ENCODE measurements at regions not wholly inside any gene's neighbourhood (a gene's known extent, or its start where the extent isn't known, plus 50 kb on each side); places are given as distances from the start of the nearest gene placed in this dataset.

GRCh38 chr4:65954416-65954815 is 284.1 kb upstream of the EPHA5 start:
- DNase-seq: no peak
- Histone ChIP-seq H3K4me1 (no peaks in the 10 kb centered on the region), H3K27me3 (no peaks in the 10 kb centered on the region), H3K4me3 (no peak overlapping the region), H3K36me3 (no peaks in the 10 kb centered on the region), H3K9me3 (no peaks in the 10 kb centered on the region), H3K27ac (no peak overlapping the region)
- TF ChIP-seq POLR2A (IDR thresholded peaks at IDR 0.05) (no peak), CTCF (IDR thresholded peaks at IDR 0.05) (no peak)

GRCh38 chr4:65951177-65951576 is 280.9 kb upstream of the EPHA5 start:
- TF ChIP-seq CTCF (IDR thresholded peaks at IDR 0.05): no peak
- TF ChIP-seq POLR2A (IDR thresholded peaks at IDR 0.05): no peak
- Histone ChIP-seq H3K36me3 (no peaks in the 10 kb centered on the region), H3K9me3 (peaks cover 0 to 3% (median 0%) of the 10 kb centered on the region in 4 donors)

GRCh38 chr4:65943076-65943475 is 272.8 kb upstream of the EPHA5 start:
- DNase-seq: no peak
- Histone ChIP-seq H3K9me3 (no peaks in the 10 kb centered on the region), H3K27ac (no peak overlapping the region), H3K27me3 (no peaks in the 10 kb centered on the region), H3K4me1 (no peaks in the 10 kb centered on the region), H3K4me3 (no peak overlapping the region), H3K36me3 (no peaks in the 10 kb centered on the region)
- TF ChIP-seq POLR2A (IDR thresholded peaks at IDR 0.05) (no peak), CTCF (IDR thresholded peaks at IDR 0.05) (no peak)

More at GRCh38 chr4:65951177-65951576, 280.9 kb upstream of the EPHA5 start:
- no peak for DNase-seq
- Histone ChIP-seq H3K4me1 (no peaks in the 10 kb centered on the region), H3K27me3 (no peaks in the 10 kb centered on the region), H3K27ac (no peak overlapping the region), H3K4me3 (no peak overlapping the region)

GRCh38 chr4:65924843-65925242 is 254.6 kb upstream of the EPHA5 start:
- Histone ChIP-seq H3K27me3 (no peaks in the 10 kb centered on the region), H3K36me3 (no peaks in the 10 kb centered on the region), H3K4me3 (no peak overlapping the region), H3K4me1 (no peaks in the 10 kb centered on the region), H3K27ac (no peak overlapping the region), H3K9me3 (no peaks in the 10 kb centered on the region)
- no peak for DNase-seq
- no peak for TF ChIP-seq POLR2A (IDR thresholded peaks at IDR 0.05)
- no peak for TF ChIP-seq CTCF (IDR thresholded peaks at IDR 0.05)

GRCh38 chr4:65923616-65924015 is 253.3 kb upstream of the EPHA5 start:
- no peak overlapping the region for H3K4me3 ChIP-seq
- H3K9me3 ChIP-seq: no peaks in the 10 kb centered on the region
- H3K27ac ChIP-seq: no peak overlapping the region
- H3K27me3 ChIP-seq: no peaks in the 10 kb centered on the region
- no peaks in the 10 kb centered on the region for H3K4me1 ChIP-seq
- H3K36me3 ChIP-seq: no peaks in the 10 kb centered on the region
- TF ChIP-seq CTCF (IDR thresholded peaks at IDR 0.05): no peak
- TF ChIP-seq POLR2A (IDR thresholded peaks at IDR 0.05): no peak
- DNase-seq: no peak

GRCh38 chr4:65921180-65921579 is 250.9 kb upstream of the EPHA5 start:
- Histone ChIP-seq H3K36me3 (no peaks in the 10 kb centered on the region), H3K4me1 (no peaks in the 10 kb centered on the region), H3K27me3 (no peaks in the 10 kb centered on the region), H3K9me3 (no peaks in the 10 kb centered on the region), H3K4me3 (no peak overlapping the region), H3K27ac (no peak overlapping the region)
- no peak for TF ChIP-seq CTCF (IDR thresholded peaks at IDR 0.05)
- TF ChIP-seq POLR2A (IDR thresholded peaks at IDR 0.05): no peak
- no peak for DNase-seq
